Activated T-helper 1 cell treated with anti-CD3 and anti-CD28 coated beads, Interleukin-12 subunit alpha, Interleukin-12 subunit beta, Interleukin-2, Interleukin-4 antibody, amounts not matched to agents 30 ng/mL and 10 ng/mL and 1 ng/mL, durations not matched to agents 14 hours and 24 hours and 36 hours (primary cell): ENCODE measurements at regions not wholly inside any gene's neighbourhood (a gene's known extent, or its start where the extent isn't known, plus 50 kb on each side); places are given as distances from the start of the nearest gene placed in this dataset.

Source experiments
- DNase-seq: peaks from one replicate; pipeline ENCODE4 v3.0.0; 2021; ENCODE audit warnings: low spot score
- H3K27ac Mint-ChIP-seq: one replicate; pipeline ENCODE4 v1.8.0; 2021; ENCODE audit warnings: mild to moderate bottlenecking, mixed read lengths
- H3K27me3 Mint-ChIP-seq: one replicate; pipeline ENCODE4 v1.8.0; 2022; ENCODE audit warnings: mild to moderate bottlenecking, moderate library complexity, mixed read lengths; ENCODE audit not compliant: insufficient read depth
- H3K36me3 Mint-ChIP-seq: one replicate; pipeline ENCODE4 v1.8.0; 2021; ENCODE audit warnings: low read depth, mixed read lengths
- H3K4me1 Mint-ChIP-seq: one replicate; pipeline ENCODE4 v1.8.0; 2021; ENCODE audit warnings: low read depth, mixed read lengths
- H3K4me3 Mint-ChIP-seq: one replicate; pipeline ENCODE4 v1.8.0; 2021; ENCODE audit warnings: mild to moderate bottlenecking, moderate library complexity, mixed read lengths
- H3K9me3 Mint-ChIP-seq: one replicate; pipeline ENCODE4 v1.8.0; 2021; ENCODE audit warnings: mixed read lengths
- intact Hi-C: fragments of 100-400 bp; cut with micrococcal nuclease; formaldehyde crosslinking; loops from one replicate; pipeline ENCODE4 v1.15.1; 2024

GRCh38 chr10:43802988-43803696 lies 154.5 kb upstream of the ZNF32 start:
- Mint-ChIP-seq H3K9me3 (no peaks in the 10 kb centered on the region), H3K36me3 (no peaks in the 10 kb centered on the region), H3K27me3 (peaks cover 39% of the 10 kb centered on the region), H3K4me1 (peaks cover 40% of the 10 kb centered on the region), H3K4me3 (no peak overlapping the region), H3K27ac (no peak overlapping the region)
- no peak for DNase-seq
- intact Hi-C loops: no loop called here

GRCh38 chr10:43801626-43802025 lies 152.9 kb upstream of the ZNF32 start:
- H3K27ac Mint-ChIP-seq: no peak overlapping the region
- H3K4me1 Mint-ChIP-seq: peaks cover 26% of the 10 kb centered on the region
- intact Hi-C loops: no loop called here
- no peak overlapping the region for H3K4me3 Mint-ChIP-seq
- no peaks in the 10 kb centered on the region for H3K36me3 Mint-ChIP-seq
- no peaks in the 10 kb centered on the region for H3K9me3 Mint-ChIP-seq
- DNase-seq: no peak
- peaks cover 45% of the 10 kb centered on the region for H3K27me3 Mint-ChIP-seq

GRCh38 chr10:43801140-43801539 lies 152.5 kb upstream of the ZNF32 start:
- peaks cover 22% of the 10 kb centered on the region for H3K4me1 Mint-ChIP-seq
- H3K36me3 Mint-ChIP-seq: no peaks in the 10 kb centered on the region
- intact Hi-C loops: no loop called here
- peaks cover 46% of the 10 kb centered on the region for H3K27me3 Mint-ChIP-seq
- DNase-seq: no peak
- no peaks in the 10 kb centered on the region for H3K9me3 Mint-ChIP-seq
- H3K27ac Mint-ChIP-seq: no peak overlapping the region
- no peak overlapping the region for H3K4me3 Mint-ChIP-seq

DNA sequence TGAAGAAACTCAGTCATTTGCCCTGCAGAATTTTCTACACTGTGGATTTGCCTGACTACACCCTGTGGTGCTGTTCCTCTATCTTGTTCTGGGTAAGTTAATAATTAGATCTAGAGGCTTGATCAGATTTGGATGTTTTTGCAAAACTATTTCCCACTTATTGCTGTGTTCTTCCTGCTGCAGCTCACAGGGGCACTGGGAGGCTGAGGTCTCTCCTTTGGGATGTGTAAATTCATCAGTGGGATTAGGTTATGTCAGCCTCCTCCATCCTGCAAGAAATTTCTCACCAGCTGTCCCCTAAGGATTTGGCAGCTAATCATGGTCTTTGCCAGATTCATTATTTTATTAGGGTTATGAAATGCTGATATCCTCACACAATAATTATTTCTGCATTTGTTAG lies 148.1 kb upstream of the ZNF32 start:
- H3K27me3 Mint-ChIP-seq: peaks cover 24% of the 10 kb centered on the region
- no peak overlapping the region for H3K27ac Mint-ChIP-seq
- DNase-seq: no peak
- H3K4me3 Mint-ChIP-seq: no peak overlapping the region
- no peaks in the 10 kb centered on the region for H3K36me3 Mint-ChIP-seq
- no peaks in the 10 kb centered on the region for H3K9me3 Mint-ChIP-seq
- peaks cover 13% of the 10 kb centered on the region for H3K4me1 Mint-ChIP-seq
- intact Hi-C loops: no loop called here

GRCh38 chr10:43795639-43796038 lies 147.0 kb upstream of the ZNF32 start:
- Mint-ChIP-seq H3K27me3 (peaks cover 23% of the 10 kb centered on the region), H3K27ac (no peak overlapping the region), H3K36me3 (no peaks in the 10 kb centered on the region), H3K9me3 (no peaks in the 10 kb centered on the region), H3K4me3 (no peak overlapping the region), H3K4me1 (peaks cover 1% of the 10 kb centered on the region)
- no peak for DNase-seq
- intact Hi-C loops: no loop called here

DNA sequence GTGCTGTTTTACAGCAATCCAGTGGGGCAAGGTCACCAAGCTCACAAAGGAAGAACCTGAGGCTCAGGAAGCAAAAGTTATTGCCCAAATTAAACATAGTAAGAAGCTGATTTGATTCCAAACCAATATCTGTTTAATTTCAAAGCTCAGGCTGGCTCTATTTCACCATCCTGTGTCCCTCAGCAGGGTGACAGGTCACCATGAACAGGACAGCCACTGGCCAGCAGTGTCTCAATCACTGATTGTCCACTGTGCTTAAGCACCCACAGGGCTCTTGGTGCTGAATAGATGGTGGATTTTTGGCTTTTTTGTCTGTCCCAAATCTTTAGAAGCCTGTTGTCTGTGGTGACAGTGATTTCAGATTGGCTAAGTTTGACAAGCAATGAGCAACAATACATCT lies 146.4 kb upstream of the ZNF32 start:
- H3K36me3 Mint-ChIP-seq: no peaks in the 10 kb centered on the region
- no peaks in the 10 kb centered on the region for H3K4me1 Mint-ChIP-seq
- intact Hi-C loops: no loop called here

GRCh38 chr10:43794181-43794815 lies 145.6 kb upstream of the ZNF32 start:
- no peak overlapping the region for H3K4me3 Mint-ChIP-seq
- no peaks in the 10 kb centered on the region for H3K36me3 Mint-ChIP-seq
- peaks cover 18% of the 10 kb centered on the region for H3K27me3 Mint-ChIP-seq
- no peaks in the 10 kb centered on the region for H3K9me3 Mint-ChIP-seq
- no peaks in the 10 kb centered on the region for H3K4me1 Mint-ChIP-seq
- intact Hi-C loops: no loop called here
- DNase-seq: no peak
- no peak overlapping the region for H3K27ac Mint-ChIP-seq

More for the DNA sequence above, 146.4 kb upstream of the ZNF32 start:
- DNase-seq: no peak
- no peak overlapping the region for H3K4me3 Mint-ChIP-seq
- H3K9me3 Mint-ChIP-seq: no peaks in the 10 kb centered on the region
- peaks cover 19% of the 10 kb centered on the region for H3K27me3 Mint-ChIP-seq
- no peak overlapping the region for H3K27ac Mint-ChIP-seq

DNA sequence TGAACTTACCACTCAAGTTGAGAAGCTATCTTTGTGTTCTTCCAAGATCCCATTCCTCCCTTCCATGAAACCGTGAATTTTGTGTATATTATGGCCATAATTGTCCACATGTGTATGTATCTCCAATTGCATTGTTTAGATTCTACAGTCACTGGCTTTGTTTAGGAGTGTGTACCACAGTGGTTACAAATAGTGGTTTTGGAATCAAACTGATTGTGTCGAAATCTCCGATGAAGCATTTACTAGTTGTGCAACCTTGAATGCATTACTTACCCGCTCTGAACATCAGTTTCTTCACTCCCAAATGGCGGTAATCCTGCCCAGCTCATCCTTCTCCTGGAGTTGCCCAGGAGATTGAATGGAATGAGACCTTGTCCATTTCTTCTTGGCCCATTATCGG lies 145.0 kb upstream of the ZNF32 start:
- H3K27me3 Mint-ChIP-seq: peaks cover 13% of the 10 kb centered on the region
- H3K9me3 Mint-ChIP-seq: no peaks in the 10 kb centered on the region
- H3K27ac Mint-ChIP-seq: no peak overlapping the region
- H3K4me1 Mint-ChIP-seq: no peaks in the 10 kb centered on the region
- no peak for DNase-seq
- intact Hi-C loops: no loop called here
- H3K36me3 Mint-ChIP-seq: no peaks in the 10 kb centered on the region
- no peak overlapping the region for H3K4me3 Mint-ChIP-seq

GRCh38 chr10:43790147-43790546 lies 141.5 kb upstream of the ZNF32 start:
- no peak for DNase-seq
- Mint-ChIP-seq H3K9me3 (no peaks in the 10 kb centered on the region), H3K27me3 (peaks cover 3% of the 10 kb centered on the region), H3K27ac (no peak overlapping the region), H3K36me3 (no peaks in the 10 kb centered on the region), H3K4me3 (no peak overlapping the region), H3K4me1 (no peaks in the 10 kb centered on the region)
- intact Hi-C loops: no loop called here

DNA sequence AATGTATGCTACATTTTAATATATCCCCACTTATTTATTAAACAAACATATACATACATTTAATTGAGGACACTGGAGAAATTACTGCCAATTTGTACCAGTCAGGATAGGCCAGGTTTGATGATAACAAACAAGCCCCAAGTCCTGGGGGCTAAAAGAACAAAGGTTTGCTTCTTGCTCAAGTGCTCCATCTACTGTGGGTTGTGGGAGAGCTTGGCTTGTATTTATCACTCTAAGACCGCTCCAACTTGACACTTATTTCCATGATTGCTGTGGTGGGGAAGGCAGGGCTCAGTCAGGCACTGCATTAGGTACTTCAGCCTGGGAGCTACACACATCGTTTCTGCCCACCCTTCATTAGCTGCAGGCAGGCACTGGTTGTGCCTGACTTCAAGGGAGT lies 136.6 kb upstream of the ZNF32 start:
- Mint-ChIP-seq H3K27me3 (peaks cover 3% of the 10 kb centered on the region), H3K4me1 (peaks cover 16% of the 10 kb centered on the region), H3K36me3 (no peaks in the 10 kb centered on the region), H3K9me3 (no peaks in the 10 kb centered on the region), H3K27ac (no peak overlapping the region), H3K4me3 (no peak overlapping the region)
- intact Hi-C loops: loop anchor here (2.0 kb wide), 1 partner anchor 94 kb away; no protein-coding TSS in a partner anchor
- DNase-seq: no peak

- Mint-ChIP-seq H3K27ac (no peak overlapping the region), H3K27me3 (no peaks in the 10 kb centered on the region), H3K4me3 (no peak overlapping the region), H3K9me3 (no peaks in the 10 kb centered on the region), H3K4me1 (peaks cover 25% of the 10 kb centered on the region), H3K36me3 (no peaks in the 10 kb centered on the region)
- intact Hi-C loops: loop anchor here (1.0 kb wide), 1 partner anchor 33 kb away; no protein-coding TSS in a partner anchor
- DNase-seq: no peak
These were observed 134.1 kb upstream of the ZNF32 start for GRCh38 chr10:43782814-43783213.

- intact Hi-C loops: loop anchor here (1.0 kb wide), 1 partner anchor 35 kb away; no protein-coding TSS in a partner anchor
- Mint-ChIP-seq H3K4me1 (peaks cover 25% of the 10 kb centered on the region), H3K4me3 (no peak overlapping the region), H3K9me3 (no peaks in the 10 kb centered on the region), H3K27me3 (peaks cover 4% of the 10 kb centered on the region), H3K27ac (no peak overlapping the region), H3K36me3 (no peaks in the 10 kb centered on the region)
- DNase-seq: no peak
These were observed 133.0 kb upstream of the ZNF32 start for GRCh38 chr10:43781480-43782361.

GRCh38 chr10:43778571-43778970 lies 129.9 kb upstream of the ZNF32 start:
- Mint-ChIP-seq H3K4me1 (peaks cover 25% of the 10 kb centered on the region), H3K36me3 (no peaks in the 10 kb centered on the region), H3K4me3 (no peak overlapping the region), H3K27me3 (peaks cover 4% of the 10 kb centered on the region), H3K9me3 (no peaks in the 10 kb centered on the region), H3K27ac (no peak overlapping the region)
- intact Hi-C loops: no loop called here
- no peak for DNase-seq
